GM23338 (cell line): ENCODE measurements at regions not wholly inside any gene's neighbourhood (a gene's known extent, or its start where the extent isn't known, plus 50 kb on each side); places are given as distances from the start of the nearest gene placed in this dataset.

ENCODE experiments used
- ATAC-seq: fragments of 200-7000 bp; cut with Tn5 transposase; 3 replicates; pipeline ENCODE4 v1.9.1; 2020
- DNase-seq: peaks from one replicate; pipeline ENCODE4 v3.0.0-alpha.2; 2015; ENCODE audit warnings: low spot score
- H2AFZ ChIP-seq: fragments of 200-600 bp; sonication (generic); 2 replicates; pipeline ENCODE4 v1.8.0; 2016; ENCODE audit warnings: antibody characterized with exemption, mild to moderate bottlenecking, moderate library complexity
- H3F3A ChIP-seq: fragments of 200-600 bp; sonication (generic); replicated peaks from 2 replicates; pipeline ENCODE4 v1.8.0; 2017; ENCODE audit warnings: antibody characterized with exemption, mixed run types, low read depth
- H3K27ac ChIP-seq: fragments of 200-600 bp; sonication (generic); 2 replicates; pipeline ENCODE4 v1.6.1; 2016; ENCODE audit warnings: low read depth
- H3K27me3 ChIP-seq: fragments of 200-600 bp; sonication (generic); 2 replicates; pipeline ENCODE4 v1.8.0; 2016; ENCODE audit warnings: mild to moderate bottlenecking, mixed run types, moderate library complexity; ENCODE audit not compliant: insufficient read depth
- H3K36me3 ChIP-seq: fragments of 200-600 bp; sonication (generic); 2 replicates; pipeline ENCODE4 v1.8.0; 2016; ENCODE audit warnings: mild to moderate bottlenecking; ENCODE audit not compliant: insufficient read depth
- H3K4me1 ChIP-seq: fragments of 200-600 bp; sonication (generic); 2 replicates; pipeline ENCODE4 v1.8.0; 2016; ENCODE audit warnings: mild to moderate bottlenecking, moderate library complexity; ENCODE audit not compliant: insufficient read depth
- H3K4me2 ChIP-seq: fragments of 200-600 bp; sonication (generic); 2 replicates; pipeline ENCODE4 v1.7.1; 2017; ENCODE audit warnings: mixed run types
- H3K4me3 ChIP-seq: fragments of 200-600 bp; sonication (generic); 2 replicates; pipeline ENCODE4 v1.6.1; 2016; ENCODE audit warnings: mixed run types
- H3K79me2 ChIP-seq: fragments of 200-600 bp; sonication (generic); replicated peaks from 2 replicates; pipeline ENCODE4 v1.8.0; 2017; ENCODE audit warnings: mild to moderate bottlenecking; ENCODE audit not compliant: insufficient read depth
- H3K9me2 ChIP-seq: fragments of 200-600 bp; sonication (generic); 2 replicates; pipeline ENCODE4 v1.8.0; 2017; ENCODE audit not compliant: insufficient read depth
- H4K20me1 ChIP-seq: fragments of 200-600 bp; sonication (generic); replicated peaks from 2 replicates; pipeline ENCODE4 v1.8.0; 2017; ENCODE audit warnings: mild to moderate bottlenecking; ENCODE audit not compliant: insufficient read depth
- H3K27ac Mint-ChIP-seq: 2 replicates; pipeline ENCODE4 v1.8.0; 2020; ENCODE audit warnings: inconsistent platforms, mild to moderate bottlenecking, moderate library complexity, mixed read lengths
- H3K27me3 Mint-ChIP-seq: 3 replicates; pipeline ENCODE4 v1.8.0; 2022; ENCODE audit warnings: low read depth, mild to moderate bottlenecking, moderate library complexity, mixed read lengths, inconsistent platforms; ENCODE audit not compliant: insufficient read depth, poor library complexity
- H3K36me3 Mint-ChIP-seq: 3 replicates; pipeline ENCODE4 v1.8.0; 2021; ENCODE audit warnings: low read depth, mild to moderate bottlenecking, inconsistent platforms, moderate library complexity, mixed read lengths
- H3K4me1 Mint-ChIP-seq: 3 replicates; pipeline ENCODE4 v1.8.0; 2020; ENCODE audit warnings: mild to moderate bottlenecking, inconsistent platforms, mixed read lengths
- H3K4me3 Mint-ChIP-seq: 3 replicates; pipeline ENCODE4 v1.8.0; 2021; ENCODE audit warnings: moderate library complexity, mild to moderate bottlenecking, inconsistent platforms, mixed read lengths
- H3K9me3 Mint-ChIP-seq: 3 replicates; pipeline ENCODE4 v1.8.0; 2020; ENCODE audit warnings: moderate library complexity, mild to moderate bottlenecking, inconsistent platforms, mixed read lengths
- CREB1 ChIP-seq: fragments of 250-450 bp; sonication (Bioruptor Pico); IDR thresholded peaks from 2 replicates; pipeline ENCODE4 v1.5.0; 2020; ENCODE audit warnings: low read depth, mild to moderate bottlenecking, moderate library complexity
- CTCF ChIP-seq, 2 experiments: fragments of 200-600 bp in 1 of 2; sonication (generic) in 1 of 2; conservative IDR thresholded peaks; 2 replicates each; pipeline versions ENCODE4 v1.5.1 to v1.6.1; 2016 to 2017; ENCODE audit warnings: antibody characterized with exemption in 2 of 2, low read depth in 2 of 2, mild to moderate bottlenecking in 2 of 2, moderate library complexity in 1 of 2
- ETS1 ChIP-seq: IDR thresholded peaks from 2 replicates; pipeline ENCODE4 v1.6.1; 2016; ENCODE audit warnings: antibody characterized with exemption
- EZH2 ChIP-seq: fragments of 200-600 bp; sonication (generic); IDR thresholded peaks from one replicate; pipeline ENCODE4 v1.8.0; 2017; ENCODE audit warnings: antibody characterized with exemption, mild to moderate bottlenecking, low read depth; ENCODE audit not compliant: unreplicated experiment
- EZH2phosphoT487 ChIP-seq: fragments of 200-600 bp; sonication (generic); IDR thresholded peaks from one replicate; pipeline ENCODE4 v1.8.1; 2018; ENCODE audit warnings: antibody characterized with exemption; ENCODE audit not compliant: unreplicated experiment
- JUNB ChIP-seq: IDR thresholded peaks from one replicate; pipeline ENCODE4 v1.6.1; 2016; ENCODE audit warnings: antibody characterized with exemption; ENCODE audit not compliant: unreplicated experiment
- NANOG ChIP-seq: IDR thresholded peaks from 2 replicates; pipeline ENCODE4 v1.6.1; 2016; ENCODE audit warnings: antibody characterized with exemption, borderline replicate concordance
- POLR2AphosphoS5 ChIP-seq: IDR thresholded peaks from 2 replicates; pipeline ENCODE4 v1.6.1; 2016; ENCODE audit warnings: antibody characterized with exemption, low read depth
- REST ChIP-seq: IDR thresholded peaks from one replicate; pipeline ENCODE4 v1.6.1; 2018; ENCODE audit warnings: antibody characterized with exemption; ENCODE audit not compliant: unreplicated experiment
- STAT1 ChIP-seq: IDR thresholded peaks from one replicate; pipeline ENCODE4 v1.6.1; 2016; ENCODE audit warnings: antibody characterized with exemption; ENCODE audit not compliant: unreplicated experiment
- ZNF114 ChIP-seq: fragments of 250-450 bp; sonication (Bioruptor Pico); IDR thresholded peaks from 2 replicates; pipeline ENCODE4 v1.5.0; 2020; ENCODE audit warnings: mild to moderate bottlenecking, moderate library complexity
- ZNF331 ChIP-seq: fragments of 250-450 bp; sonication (Bioruptor Pico); IDR thresholded peaks from 2 replicates; pipeline ENCODE4 v1.5.0; 2020; ENCODE audit warnings: low read depth, mild to moderate bottlenecking, moderate library complexity
- ZNF462 ChIP-seq: fragments of 250-450 bp; sonication (Bioruptor Pico); IDR thresholded peaks from 2 replicates; pipeline ENCODE4 v1.5.0; 2020; ENCODE audit warnings: mild to moderate bottlenecking, moderate library complexity

GRCh38 chr2:139759000-139759505 is 978.9 kb upstream of the NXPH2 start (continued):
- TF ChIP-seq STAT1 (no peak), NANOG (no peak), CREB1 (no peak)

GRCh38 chr2:139746901-139747300 is 966.7 kb upstream of the NXPH2 start:
- peaks cover 7% of the 10 kb centered on the region; the same call in 1 of the 2 replicates for H3K4me1 ChIP-seq
- Mint-ChIP-seq H3K9me3 (peaks cover 8% of the 10 kb centered on the region; the same call in 2 of the 3 replicates), H3K4me3 (no peak overlapping the region), H3K4me1 (peaks cover 14% of the 10 kb centered on the region), H3K27ac (no peak overlapping the region), H3K27me3 (no peaks in the 10 kb centered on the region), H3K36me3 (peaks cover 18% of the 10 kb centered on the region; the same call in 2 of the 3 replicates)
- H3K9me2 ChIP-seq: peaks cover 14% of the 10 kb centered on the region
- no peaks in the 10 kb centered on the region for H3K36me3 ChIP-seq
- ATAC-seq (no peak), DNase-seq (no peak)
- no peak overlapping the region for H3K4me3 ChIP-seq
- no peaks in the 10 kb centered on the region for H3K27me3 ChIP-seq
- H3K4me2 ChIP-seq: no peak overlapping the region
- peak overlapping the region; percentile 79 for H2AFZ ChIP-seq
- no peak for TF ChIP-seq CTCF (conservative IDR thresholded peaks at IDR 0.05; ENCODE audit: low read depth in 2 of 2)
- TF ChIP-seq ZNF331 (CRISPR knock-in tag): no peak
- no peak for TF ChIP-seq POLR2AphosphoS5
- no peak for TF ChIP-seq ETS1
- no peak for TF ChIP-seq EZH2phosphoT487
- TF ChIP-seq ZNF462 (CRISPR knock-in tag): no peak
- no peak for TF ChIP-seq CREB1
- no peak for TF ChIP-seq JUNB
- no peak for TF ChIP-seq EZH2
- no peak for TF ChIP-seq ZNF114 (CRISPR knock-in tag)
- no peak for TF ChIP-seq REST
- TF ChIP-seq NANOG: no peak
- no peak for TF ChIP-seq STAT1
- H4K20me1 ChIP-seq: no peaks in the 10 kb centered on the region
- no peak overlapping the region for H3K27ac ChIP-seq
- H3F3A ChIP-seq: no peaks in the 10 kb centered on the region
- H3K79me2 ChIP-seq: no peaks in the 10 kb centered on the region
